ENCODE measurements at regions not wholly inside any gene's neighbourhood (a gene's known extent, or its start where the extent isn't known, plus 50 kb on each side); places are given as distances from the start of the nearest gene placed in this dataset.

- TF ChIP-seq, protein P1, sequence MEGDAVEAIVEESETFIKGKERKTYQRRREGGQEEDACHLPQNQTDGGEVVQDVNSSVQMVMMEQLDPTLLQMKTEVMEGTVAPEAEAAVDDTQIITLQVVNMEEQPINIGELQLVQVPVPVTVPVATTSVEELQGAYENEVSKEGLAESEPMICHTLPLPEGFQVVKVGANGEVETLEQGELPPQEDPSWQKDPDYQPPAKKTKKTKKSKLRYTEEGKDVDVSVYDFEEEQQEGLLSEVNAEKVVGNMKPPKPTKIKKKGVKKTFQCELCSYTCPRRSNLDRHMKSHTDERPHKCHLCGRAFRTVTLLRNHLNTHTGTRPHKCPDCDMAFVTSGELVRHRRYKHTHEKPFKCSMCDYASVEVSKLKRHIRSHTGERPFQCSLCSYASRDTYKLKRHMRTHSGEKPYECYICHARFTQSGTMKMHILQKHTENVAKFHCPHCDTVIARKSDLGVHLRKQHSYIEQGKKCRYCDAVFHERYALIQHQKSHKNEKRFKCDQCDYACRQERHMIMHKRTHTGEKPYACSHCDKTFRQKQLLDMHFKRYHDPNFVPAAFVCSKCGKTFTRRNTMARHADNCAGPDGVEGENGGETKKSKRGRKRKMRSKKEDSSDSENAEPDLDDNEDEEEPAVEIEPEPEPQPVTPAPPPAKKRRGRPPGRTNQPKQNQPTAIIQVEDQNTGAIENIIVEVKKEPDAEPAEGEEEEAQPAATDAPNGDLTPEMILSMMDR (IDR thresholded peaks at IDR 0.05): no peak
- no peak for TF ChIP-seq POLR2A (IDR thresholded peaks at IDR 0.05)
Measured at GRCh38 chr4:17188547-17189400, 290.3 kb upstream of the LDB2 start.
